ENCODE measurements at regions not wholly inside any gene's neighbourhood (a gene's known extent, or its start where the extent isn't known, plus 50 kb on each side); places are given as distances from the start of the nearest gene placed in this dataset.

DNA sequence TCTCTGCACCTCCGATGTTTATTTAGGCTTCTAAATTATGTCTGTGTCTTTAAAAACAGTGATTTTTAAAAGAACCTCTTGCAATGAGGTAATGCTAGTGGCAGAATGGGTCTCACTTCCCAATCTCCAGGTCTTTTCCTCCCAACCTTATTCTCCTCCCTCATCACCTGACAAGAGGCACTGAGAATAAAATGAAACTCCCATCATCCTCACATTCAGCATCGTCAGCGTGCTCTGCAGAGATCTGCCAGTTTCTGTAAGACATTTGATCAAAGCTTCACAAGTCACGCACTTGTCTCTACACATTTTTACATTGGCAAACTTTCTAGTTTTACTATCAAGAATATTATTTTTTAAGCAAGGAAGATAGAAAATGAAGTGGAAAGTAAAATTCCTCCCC lies 420.5 kb downstream of the GABRB3 start:
- intact Hi-C loops (cut with DNase I) = no loop called here
- H3K27ac ChIP-seq = no peak overlapping the region
- H3K4me1 ChIP-seq = no peaks in the 10 kb centered on the region
- TF ChIP-seq, protein P1, sequence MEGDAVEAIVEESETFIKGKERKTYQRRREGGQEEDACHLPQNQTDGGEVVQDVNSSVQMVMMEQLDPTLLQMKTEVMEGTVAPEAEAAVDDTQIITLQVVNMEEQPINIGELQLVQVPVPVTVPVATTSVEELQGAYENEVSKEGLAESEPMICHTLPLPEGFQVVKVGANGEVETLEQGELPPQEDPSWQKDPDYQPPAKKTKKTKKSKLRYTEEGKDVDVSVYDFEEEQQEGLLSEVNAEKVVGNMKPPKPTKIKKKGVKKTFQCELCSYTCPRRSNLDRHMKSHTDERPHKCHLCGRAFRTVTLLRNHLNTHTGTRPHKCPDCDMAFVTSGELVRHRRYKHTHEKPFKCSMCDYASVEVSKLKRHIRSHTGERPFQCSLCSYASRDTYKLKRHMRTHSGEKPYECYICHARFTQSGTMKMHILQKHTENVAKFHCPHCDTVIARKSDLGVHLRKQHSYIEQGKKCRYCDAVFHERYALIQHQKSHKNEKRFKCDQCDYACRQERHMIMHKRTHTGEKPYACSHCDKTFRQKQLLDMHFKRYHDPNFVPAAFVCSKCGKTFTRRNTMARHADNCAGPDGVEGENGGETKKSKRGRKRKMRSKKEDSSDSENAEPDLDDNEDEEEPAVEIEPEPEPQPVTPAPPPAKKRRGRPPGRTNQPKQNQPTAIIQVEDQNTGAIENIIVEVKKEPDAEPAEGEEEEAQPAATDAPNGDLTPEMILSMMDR (IDR thresholded peaks at IDR 0.05) = no peak
- peaks cover 0 to 4% (median 0%) of the 10 kb centered on the region in 7 donors for H3K27me3 ChIP-seq
- H3K4me3 ChIP-seq = no peak overlapping the region
- H3K9me3 ChIP-seq = peaks cover 0 to 28% (median 0%) of the 10 kb centered on the region in 11 donors
- ATAC-seq = no peak
- WGBS, 2 donors = 77 to 80% methylated on average over 4 of the region's 4 CpGs
- DNase-seq = no peak
- H3K36me3 ChIP-seq = no peaks in the 10 kb centered on the region

DNA sequence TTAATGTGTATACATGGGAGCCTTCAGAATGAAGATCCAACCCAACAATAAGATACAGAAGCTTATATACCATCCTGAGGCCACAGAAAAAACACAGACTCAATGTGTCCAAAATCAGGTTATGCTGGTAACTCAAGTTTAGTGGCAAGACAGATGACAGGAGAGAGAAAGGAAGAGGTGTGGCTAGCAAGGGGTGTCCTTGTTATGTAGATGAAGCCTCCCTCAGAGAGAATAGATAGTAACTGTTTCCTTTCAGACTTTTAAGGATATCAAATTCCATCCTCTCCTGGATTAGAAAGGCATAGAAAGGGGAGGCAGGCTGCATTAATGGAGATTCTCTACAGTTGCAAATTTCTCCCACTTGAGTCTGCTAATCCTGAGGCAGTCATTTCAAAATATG lies 447.4 kb downstream of the GABRB3 start:
- Histone ChIP-seq H3K27ac (no peak overlapping the region), H3K9me3 (peaks cover 0 to 6% (median 0%) of the 10 kb centered on the region in 11 donors), H3K4me1 (no peaks in the 10 kb centered on the region), H3K4me3 (no peak overlapping the region), H3K36me3 (no peaks in the 10 kb centered on the region), H3K27me3 (no peaks in the 10 kb centered on the region)
- ATAC-seq (no peak), DNase-seq (no peak)
- intact Hi-C loops (cut with DNase I) = no loop called here
- TF ChIP-seq, protein P1 (IDR thresholded peaks at IDR 0.05) = no peak

DNA sequence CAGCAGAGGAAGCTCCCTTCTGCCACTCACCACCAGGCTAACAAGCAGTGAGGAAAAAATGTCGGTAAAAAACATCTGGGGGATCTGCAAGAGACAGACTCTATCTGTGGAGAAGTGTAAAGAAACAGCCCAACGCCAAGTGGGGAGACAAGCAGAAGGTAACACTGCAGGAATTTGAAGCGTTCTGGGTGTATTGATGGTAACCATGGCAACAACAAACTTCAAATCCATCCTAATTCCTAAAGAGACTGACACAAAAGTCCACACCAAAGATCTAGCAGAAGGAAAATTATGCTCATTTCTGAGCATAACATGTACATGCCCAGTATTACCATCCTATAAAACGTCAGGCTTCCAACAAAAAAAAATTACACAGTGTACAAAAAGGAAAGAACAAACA lies 449.3 kb downstream of the GABRB3 start:
- no peaks in the 10 kb centered on the region for H3K36me3 ChIP-seq
- intact Hi-C loops (cut with DNase I) = no loop called here
- no peaks in the 10 kb centered on the region for H3K9me3 ChIP-seq
- TF ChIP-seq, protein P1 (IDR thresholded peaks at IDR 0.05) = no peak
- DNase-seq (no peak), ATAC-seq (no peak)
- no peak overlapping the region for H3K4me3 ChIP-seq
- H3K4me1 ChIP-seq = no peaks in the 10 kb centered on the region
- no peak overlapping the region for H3K27ac ChIP-seq
- WGBS, 2 donors = 67 to 72% methylated on average over 4 of the region's 4 CpGs
- H3K27me3 ChIP-seq = no peaks in the 10 kb centered on the region

DNA sequence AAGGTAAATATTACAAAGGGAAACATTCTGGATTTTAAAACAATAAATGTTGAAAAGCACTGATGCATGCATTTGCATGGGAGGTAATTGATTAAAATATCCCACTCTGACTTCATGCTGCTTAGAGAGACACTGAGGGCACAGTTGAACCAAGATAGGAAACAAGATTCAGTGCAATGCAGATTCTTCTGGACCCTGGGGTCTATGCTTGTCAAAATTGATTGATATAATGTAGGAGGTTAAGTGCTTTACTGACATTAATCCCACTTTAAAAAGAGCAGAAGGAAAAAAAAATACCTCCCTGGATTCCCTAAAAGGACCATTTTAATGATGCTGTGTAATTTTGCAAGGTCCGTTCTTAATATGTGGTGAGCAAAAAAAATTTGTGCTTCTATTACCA lies 454.2 kb downstream of the GABRB3 start:
- H3K36me3 ChIP-seq = no peaks in the 10 kb centered on the region
- no peaks in the 10 kb centered on the region for H3K27me3 ChIP-seq
- DNase-seq (no peak), ATAC-seq (no peak)
- 91 to 92% methylated on average over 1 of the region's 1 CpG for WGBS, 2 donors
- intact Hi-C loops (cut with DNase I) = no loop called here
- TF ChIP-seq, protein P1 (IDR thresholded peaks at IDR 0.05) = no peak
- H3K4me3 ChIP-seq = no peak overlapping the region
- H3K4me1 ChIP-seq = no peaks in the 10 kb centered on the region
- H3K9me3 ChIP-seq = peaks cover 0 to 4% (median 0%) of the 10 kb centered on the region in 11 donors
- H3K27ac ChIP-seq = no peak overlapping the region

DNA sequence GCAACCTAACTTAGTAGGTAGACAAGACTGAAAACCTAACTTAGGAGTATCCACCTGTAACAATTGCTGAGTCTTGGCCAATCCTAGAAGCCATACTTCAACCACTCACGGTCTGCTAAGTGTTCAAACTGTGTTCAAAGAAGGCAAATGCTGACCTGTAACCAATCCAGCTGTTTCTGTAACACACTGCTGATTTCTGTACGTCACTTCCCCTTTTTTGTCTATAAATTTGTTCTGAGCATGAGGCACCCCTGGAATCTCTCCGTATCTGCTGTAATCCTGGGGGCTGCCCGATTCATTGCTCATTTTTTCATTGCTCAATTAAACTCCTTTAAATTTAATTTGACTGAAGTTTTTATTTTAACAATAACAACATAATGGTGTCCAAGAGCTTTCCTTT lies 451.4 kb upstream of the ATP10A start:
- Histone ChIP-seq H3K9me3 (peaks cover 0 to 30% (median 0%) of the 10 kb centered on the region in 11 donors), H3K27ac (no peak overlapping the region), H3K36me3 (no peaks in the 10 kb centered on the region), H3K4me1 (no peaks in the 10 kb centered on the region), H3K27me3 (no peaks in the 10 kb centered on the region), H3K4me3 (no peak overlapping the region)
- DNase-seq = no peak
- TF ChIP-seq, protein P1 (IDR thresholded peaks at IDR 0.05) = no peak
- intact Hi-C loops (cut with DNase I) = no loop called here
- WGBS, 2 donors = 72 to 75% methylated on average over 4 of the region's 4 CpGs
- no peak for ATAC-seq
